Breast epithelium (tissue), 3 donors: ENCODE measurements at regions not wholly inside any gene's neighbourhood (a gene's known extent, or its start where the extent isn't known, plus 50 kb on each side); places are given as distances from the start of the nearest gene placed in this dataset.

Experiments
- CTCF ChIP-seq, 3 donors: fragments of 450-650 bp; IDR thresholded peaks; one replicate each; pipeline ENCODE4 v1.5.1; 2016 to 2017; ENCODE audit warnings: antibody characterized with exemption in 3 of 3, mild to moderate bottlenecking in 3 of 3, moderate library complexity in 3 of 3
- POLR2A ChIP-seq: fragments of 450-650 bp; IDR thresholded peaks from one replicate; pipeline ENCODE4 v1.6.1; 2016; ENCODE audit warnings: antibody characterized with exemption, mild to moderate bottlenecking, moderate library complexity
- POLR2AphosphoS5 ChIP-seq, 3 donors: sonication (generic); formaldehyde crosslinking; IDR thresholded peaks; one replicate each; pipeline ENCODE4 v1.6.1; 2017; ENCODE audit warnings: antibody characterized with exemption in 3 of 3

GRCh38 chr9:99509900-99510535 lies 287.9 kb downstream of the SEC61B start:
- TF ChIP-seq POLR2AphosphoS5 (IDR thresholded peaks at IDR 0.05) (no peak), POLR2A (no peak), CTCF (IDR thresholded peaks at IDR 0.05) (no peak)
